H9 (cell line): ENCODE measurements at regions not wholly inside any gene's neighbourhood (a gene's known extent, or its start where the extent isn't known, plus 50 kb on each side); places are given as distances from the start of the nearest gene placed in this dataset.

Experiments used
- DNase-seq: peaks from one replicate; pipeline ENCODE4 v3.0.0-alpha.2; 2017
- H2AFZ ChIP-seq: one replicate; pipeline ENCODE4 v1.6.1; 2013; ENCODE audit warnings: mild to moderate bottlenecking, low read length, control low read depth, moderate library complexity
- H2AK5ac ChIP-seq: 2 replicates; pipeline ENCODE4 v1.6.1; 2013; ENCODE audit warnings: low read length, control low read depth, mixed read lengths; ENCODE audit not compliant: insufficient read length
- H2BK120ac ChIP-seq: one replicate; pipeline ENCODE4 v1.6.1; 2013; ENCODE audit warnings: low read depth, mild to moderate bottlenecking, low read length, control low read depth, inconsistent platforms; ENCODE audit not compliant: poor library complexity, severe bottlenecking
- H2BK12ac ChIP-seq: 2 replicates; pipeline ENCODE4 v1.6.1; 2013; ENCODE audit warnings: low read length, control low read depth, mixed read lengths, low read depth; ENCODE audit not compliant: insufficient read length
- H2BK15ac ChIP-seq: 2 replicates; pipeline ENCODE4 v1.6.1; 2013; ENCODE audit warnings: low read depth, low read length, control low read depth
- H2BK20ac ChIP-seq: one replicate; pipeline ENCODE4 v1.6.1; 2013; ENCODE audit warnings: low read depth, mild to moderate bottlenecking, low read length, control low read depth, inconsistent platforms; ENCODE audit not compliant: poor library complexity, severe bottlenecking
- H2BK5ac ChIP-seq: 2 replicates; pipeline ENCODE4 v1.6.1; 2013; ENCODE audit warnings: low read length, control low read depth, mixed read lengths; ENCODE audit not compliant: insufficient read length
- H3K14ac ChIP-seq: 2 replicates; pipeline ENCODE4 v1.6.1; 2013; ENCODE audit warnings: low read length, control low read depth; ENCODE audit not compliant: insufficient read depth
- H3K18ac ChIP-seq: 2 replicates; pipeline ENCODE4 v1.6.1; 2013; ENCODE audit warnings: low read depth, mild to moderate bottlenecking, mixed read lengths, low read length, control low read depth; ENCODE audit not compliant: insufficient read length
- H3K23ac ChIP-seq: 2 replicates; pipeline ENCODE4 v1.6.1; 2013; ENCODE audit warnings: low read length, control low read depth, mixed read lengths, low read depth; ENCODE audit not compliant: insufficient read length
- H3K23me2 ChIP-seq: 2 replicates; pipeline ENCODE4 v1.6.1; 2013; ENCODE audit warnings: low read depth, mild to moderate bottlenecking, mixed read lengths, low read length, control low read depth; ENCODE audit not compliant: insufficient read length, poor library complexity, severe bottlenecking
- H3K27ac ChIP-seq: 2 replicates; pipeline ENCODE4 v1.5.1; 2013; ENCODE audit warnings: low read length, control low read depth, mixed read lengths, low read depth; ENCODE audit not compliant: insufficient read length
- H3K27me3 ChIP-seq: 2 replicates; pipeline ENCODE4 v1.6.1; 2013; ENCODE audit warnings: low read length, control low read depth, inconsistent platforms; ENCODE audit not compliant: insufficient read depth
- H3K4ac ChIP-seq: 2 replicates; pipeline ENCODE4 v1.6.1; 2013; ENCODE audit warnings: low read depth, mild to moderate bottlenecking, control low read depth, inconsistent platforms, low read length, moderate library complexity
- H3K4me1 ChIP-seq: 2 replicates; pipeline ENCODE4 v1.6.1; 2013; ENCODE audit warnings: low read length, control low read depth, inconsistent platforms; ENCODE audit not compliant: insufficient read depth
- H3K4me2 ChIP-seq: 2 replicates; pipeline ENCODE4 v1.6.1; 2013; ENCODE audit warnings: low read length, control low read depth, mixed read lengths; ENCODE audit not compliant: insufficient read length, insufficient read depth
- H3K56ac ChIP-seq: 2 replicates; pipeline ENCODE4 v1.6.1; 2013; ENCODE audit warnings: low read depth, mild to moderate bottlenecking, mixed read lengths, low read length, control low read depth; ENCODE audit not compliant: insufficient read length
- H3K79me1 ChIP-seq: 2 replicates; pipeline ENCODE4 v1.6.1; 2013; ENCODE audit warnings: low read depth, mild to moderate bottlenecking, moderate library complexity, low read length, control low read depth, inconsistent platforms; ENCODE audit not compliant: insufficient read depth, poor library complexity, severe bottlenecking
- H3K79me2 ChIP-seq: 2 replicates; pipeline ENCODE4 v1.6.1; 2013; ENCODE audit warnings: low read length, control low read depth, inconsistent platforms; ENCODE audit not compliant: insufficient read depth
- H3K9ac ChIP-seq: 2 replicates; pipeline ENCODE4 v1.6.1; 2013; ENCODE audit warnings: low read length, control low read depth, mixed read lengths; ENCODE audit not compliant: insufficient read length; ENCODE audit errors: extremely low read depth
- H3K9me3 ChIP-seq: one replicate; pipeline ENCODE4 v1.6.1; 2013; ENCODE audit warnings: low read depth, low read length, inconsistent platforms; ENCODE audit not compliant: control insufficient read depth
- H3T11ph ChIP-seq: one replicate; pipeline ENCODE4 v1.6.1; 2013; ENCODE audit warnings: mild to moderate bottlenecking, low read length, control low read depth, inconsistent platforms
- H4K20me1 ChIP-seq: one replicate; pipeline ENCODE4 v1.6.1; 2013; ENCODE audit not compliant: control insufficient read depth, insufficient read length, insufficient read depth
- H4K5ac ChIP-seq: 2 replicates; pipeline ENCODE4 v1.6.1; 2013; ENCODE audit warnings: low read depth, mild to moderate bottlenecking, mixed read lengths, low read length, control low read depth; ENCODE audit not compliant: insufficient read length
- H4K8ac ChIP-seq: replicated peaks from 2 replicates; pipeline ENCODE4 v1.6.1; 2013; ENCODE audit warnings: low read length, control low read depth, mixed read lengths, low read depth; ENCODE audit not compliant: insufficient read length
- H4K91ac ChIP-seq: 2 replicates; pipeline ENCODE4 v1.6.1; 2013; ENCODE audit warnings: low read depth, mild to moderate bottlenecking, moderate library complexity, mixed read lengths, low read length, control low read depth; ENCODE audit not compliant: insufficient read length
- H3K27ac Mint-ChIP-seq, 3 experiments: 2 replicates in 2 of 3; 3 replicates in 1 of 3; pipeline ENCODE4 v1.8.0; 2020 to 2021; ENCODE audit warnings: mixed read lengths in 3 of 3, mild to moderate bottlenecking in 1 of 3, moderate library complexity in 1 of 3
- H3K27me3 Mint-ChIP-seq: 2 replicates; pipeline ENCODE4 v1.8.0; 2021; ENCODE audit warnings: low read depth, mild to moderate bottlenecking, moderate library complexity, mixed read lengths
- H3K36me3 Mint-ChIP-seq, 3 experiments: 2 replicates in 2 of 3; 3 replicates in 1 of 3; pipeline ENCODE4 v1.8.0; 2020 to 2021; ENCODE audit warnings: low read depth in 3 of 3, mixed read lengths in 3 of 3; ENCODE audit not compliant: insufficient read depth in 1 of 3
- H3K4me1 Mint-ChIP-seq, 2 experiments: 2 replicates each; pipeline ENCODE4 v1.8.0; 2020; ENCODE audit warnings: mixed read lengths in 2 of 2
- H3K4me3 Mint-ChIP-seq, 2 experiments: 2 replicates in 1 of 2; 3 replicates in 1 of 2; pipeline ENCODE4 v1.8.0; 2020 to 2021; ENCODE audit warnings: mild to moderate bottlenecking in 2 of 2, mixed read lengths in 2 of 2, moderate library complexity in 1 of 2
- H3K9me3 Mint-ChIP-seq, 2 experiments: 2 replicates in 1 of 2; 3 replicates in 1 of 2; pipeline ENCODE4 v1.8.0; 2020; ENCODE audit warnings: mild to moderate bottlenecking in 2 of 2, mixed read lengths in 2 of 2, moderate library complexity in 1 of 2
- WGBS: extraction: QIAGEN DNeasy Blood & Tissue Kit; methylation state at CpG from one replicate; pipeline ENCODE4 v1.1.7; 2013; ENCODE audit warnings: missing lambda C conversion rate, low lambda C conversion rate, mixed read lengths; ENCODE audit not compliant: insufficient read length; ENCODE audit errors: extremely low coverage; 5-methylcytosine and 5-hydroxymethylcytosine counted together
- TF ChIP-seq, protein P1 (sequence below): fragments of 200-600 bp; sonication (generic); conservative IDR thresholded peaks from 3 replicates; pipeline ENCODE4 v1.8.0; 2021; ENCODE audit warnings: antibody characterized with exemption, mild to moderate bottlenecking

DNA sequence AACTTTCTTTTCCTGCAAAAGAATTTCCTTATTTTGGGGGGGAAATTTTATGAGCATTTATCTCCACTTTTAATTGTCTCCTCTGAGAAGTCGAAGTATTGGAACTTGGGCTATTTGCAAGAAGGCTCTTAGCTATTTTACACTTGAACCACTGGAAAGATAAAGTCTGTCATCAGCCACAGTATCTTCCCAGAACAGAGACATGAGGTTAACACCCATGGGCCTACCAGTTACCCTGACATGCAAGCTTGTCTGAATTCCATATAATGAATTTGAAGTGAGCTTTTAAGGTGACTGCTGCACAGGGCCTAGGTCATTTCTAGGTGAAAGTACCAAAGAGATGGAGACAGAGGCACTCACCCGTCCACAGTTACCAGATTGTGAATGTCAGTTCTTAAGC is 193.1 kb downstream of the SIM1 start:
- Histone ChIP-seq H2AK5ac (no peak overlapping the region), H2BK120ac (no peak overlapping the region), H2AFZ (no peak overlapping the region), H3K4ac (no peak overlapping the region), H3K14ac (no peak overlapping the region), H4K5ac (no peak overlapping the region), H3K4me2 (no peak overlapping the region), H3K18ac (no peak overlapping the region), H4K8ac (no peak overlapping the region), H3K79me2 (no peaks in the 10 kb centered on the region), H3K27ac (no peak overlapping the region), H3K9ac (no peak overlapping the region), H3K79me1 (no peaks in the 10 kb centered on the region), H2BK15ac (no peak overlapping the region), H2BK20ac (no peak overlapping the region), H3K23me2 (no peaks in the 10 kb centered on the region), H2BK5ac (no peak overlapping the region), H3K23ac (no peak overlapping the region), H3K56ac (no peak overlapping the region), H3K4me1 (peaks cover 7% of the 10 kb centered on the region; the same call in 1 of the 2 replicates), H3T11ph (no peak overlapping the region), H4K20me1 (no peaks in the 10 kb centered on the region), H4K91ac (no peak overlapping the region), H3K27me3 (no peaks in the 10 kb centered on the region), H3K9me3 (no peaks in the 10 kb centered on the region), H2BK12ac (no peak overlapping the region)
- Mint-ChIP-seq H3K9me3 (peaks cover 7 to 10% of the 10 kb centered on the region in 2 experiments; a peak in 2 of 5 replicates), H3K4me3 (no peak overlapping the region), H3K27ac (no peak overlapping the region), H3K36me3 (peaks cover 0 to 16% (median 6%) of the 10 kb centered on the region in 3 experiments; a peak in 4 of 7 replicates), H3K4me1 (peaks cover 18 to 19% of the 10 kb centered on the region in 2 experiments), H3K27me3 (no peaks in the 10 kb centered on the region)
- no peak for DNase-seq
- TF ChIP-seq, protein P1, sequence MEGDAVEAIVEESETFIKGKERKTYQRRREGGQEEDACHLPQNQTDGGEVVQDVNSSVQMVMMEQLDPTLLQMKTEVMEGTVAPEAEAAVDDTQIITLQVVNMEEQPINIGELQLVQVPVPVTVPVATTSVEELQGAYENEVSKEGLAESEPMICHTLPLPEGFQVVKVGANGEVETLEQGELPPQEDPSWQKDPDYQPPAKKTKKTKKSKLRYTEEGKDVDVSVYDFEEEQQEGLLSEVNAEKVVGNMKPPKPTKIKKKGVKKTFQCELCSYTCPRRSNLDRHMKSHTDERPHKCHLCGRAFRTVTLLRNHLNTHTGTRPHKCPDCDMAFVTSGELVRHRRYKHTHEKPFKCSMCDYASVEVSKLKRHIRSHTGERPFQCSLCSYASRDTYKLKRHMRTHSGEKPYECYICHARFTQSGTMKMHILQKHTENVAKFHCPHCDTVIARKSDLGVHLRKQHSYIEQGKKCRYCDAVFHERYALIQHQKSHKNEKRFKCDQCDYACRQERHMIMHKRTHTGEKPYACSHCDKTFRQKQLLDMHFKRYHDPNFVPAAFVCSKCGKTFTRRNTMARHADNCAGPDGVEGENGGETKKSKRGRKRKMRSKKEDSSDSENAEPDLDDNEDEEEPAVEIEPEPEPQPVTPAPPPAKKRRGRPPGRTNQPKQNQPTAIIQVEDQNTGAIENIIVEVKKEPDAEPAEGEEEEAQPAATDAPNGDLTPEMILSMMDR: no peak
- no CpG with 5 or more reads among the region's 2 CpGs for WGBS
